Stimulated activated CD8-positive, alpha-beta memory T cell treated with anti-CD3 and anti-CD28 coated beads, Interleukin-7, amount 100 ng/mL, for 4 hours (primary cell): ENCODE measurements at regions not wholly inside any gene's neighbourhood (a gene's known extent, or its start where the extent isn't known, plus 50 kb on each side); places are given as distances from the start of the nearest gene placed in this dataset.
A peak's percentile ranks its signal among the peaks of the same experiment; 100 is the strongest.

Experiments
- DNase-seq, 2 donors: peaks; one replicate each; pipeline ENCODE4 v3.0.0-alpha.2; 2020; ENCODE audit warnings: low read depth in 2 of 2

- DNase-seq = no peak
Measured at GRCh38 chr14:34243401-34243800, 218.6 kb downstream of the SPTSSA start.

GRCh38 chr14:34243001-34243400, 219.0 kb downstream of the SPTSSA start:
- DNase-seq = no peak

GRCh38 chr14:34241185-34241711, 220.8 kb downstream of the SPTSSA start:
- DNase-seq = no peak

- DNase-seq = no peak
Measured at GRCh38 chr14:34238610-34239009, 223.4 kb downstream of the SPTSSA start.

GRCh38 chr14:34237677-34238076, 224.4 kb downstream of the SPTSSA start:
- DNase-seq = no peak

GRCh38 chr14:34237081-34237480, 225.0 kb downstream of the SPTSSA start:
- DNase-seq = no peak

- no peak for DNase-seq
Measured at GRCh38 chr14:34235643-34236300, 226.3 kb downstream of the SPTSSA start.

GRCh38 chr14:34234258-34234657, 227.8 kb downstream of the SPTSSA start:
- DNase-seq = no peak

- DNase-seq = no peak
Measured at GRCh38 chr14:34233619-34234018, 228.4 kb downstream of the SPTSSA start.

- no peak for DNase-seq
Measured at GRCh38 chr14:34232790-34233189, 229.2 kb downstream of the SPTSSA start.

- no peak for DNase-seq
Measured at GRCh38 chr14:34231626-34232025, 230.4 kb downstream of the SPTSSA start.

- DNase-seq = no peak
Measured at GRCh38 chr14:34229140-34229539, 232.9 kb downstream of the SPTSSA start.

- no peak for DNase-seq
Measured at GRCh38 chr14:34228650-34228976, 233.4 kb downstream of the SPTSSA start.

GRCh38 chr14:34227834-34228649, 234.0 kb downstream of the SPTSSA start:
- DNase-seq = peak in 1 of 2 donors; percentile 4

- DNase-seq = no peak
Measured at GRCh38 chr14:34224221-34224620, 237.8 kb downstream of the SPTSSA start.

- DNase-seq = no peak
Measured at GRCh38 chr14:34223373-34224148, 238.5 kb downstream of the SPTSSA start.

- DNase-seq = no peak
Measured at GRCh38 chr14:34222867-34223266, 239.2 kb downstream of the SPTSSA start.

GRCh38 chr14:34222122-34222521, 239.9 kb downstream of the SPTSSA start:
- no peak for DNase-seq

- DNase-seq = no peak
Measured at GRCh38 chr14:34220921-34221320, 241.1 kb downstream of the SPTSSA start.

GRCh38 chr14:34220378-34220706, 241.7 kb downstream of the SPTSSA start:
- no peak for DNase-seq

- DNase-seq = no peak
Measured at GRCh38 chr14:34219661-34220377, 242.2 kb downstream of the SPTSSA start.

GRCh38 chr14:34218881-34219280, 243.2 kb downstream of the SPTSSA start:
- no peak for DNase-seq
